ENCODE measurements at regions not wholly inside any gene's neighbourhood (a gene's known extent, or its start where the extent isn't known, plus 50 kb on each side); places are given as distances from the start of the nearest gene placed in this dataset.
"Not testable (repeated sequence)": the region's sequence is repeated elsewhere in the genome, so short reads cannot be mapped to it uniquely, and the experiment has no call there.

- H3K4me3 ChIP-seq (replicated peaks in 1 of 2; ENCODE audit: low read depth in 2 of 2, low read length in 2 of 2): no peak overlapping the region
- DNase-seq (ENCODE audit: low read depth in 2 of 2): no peak
- TF ChIP-seq, protein P1, sequence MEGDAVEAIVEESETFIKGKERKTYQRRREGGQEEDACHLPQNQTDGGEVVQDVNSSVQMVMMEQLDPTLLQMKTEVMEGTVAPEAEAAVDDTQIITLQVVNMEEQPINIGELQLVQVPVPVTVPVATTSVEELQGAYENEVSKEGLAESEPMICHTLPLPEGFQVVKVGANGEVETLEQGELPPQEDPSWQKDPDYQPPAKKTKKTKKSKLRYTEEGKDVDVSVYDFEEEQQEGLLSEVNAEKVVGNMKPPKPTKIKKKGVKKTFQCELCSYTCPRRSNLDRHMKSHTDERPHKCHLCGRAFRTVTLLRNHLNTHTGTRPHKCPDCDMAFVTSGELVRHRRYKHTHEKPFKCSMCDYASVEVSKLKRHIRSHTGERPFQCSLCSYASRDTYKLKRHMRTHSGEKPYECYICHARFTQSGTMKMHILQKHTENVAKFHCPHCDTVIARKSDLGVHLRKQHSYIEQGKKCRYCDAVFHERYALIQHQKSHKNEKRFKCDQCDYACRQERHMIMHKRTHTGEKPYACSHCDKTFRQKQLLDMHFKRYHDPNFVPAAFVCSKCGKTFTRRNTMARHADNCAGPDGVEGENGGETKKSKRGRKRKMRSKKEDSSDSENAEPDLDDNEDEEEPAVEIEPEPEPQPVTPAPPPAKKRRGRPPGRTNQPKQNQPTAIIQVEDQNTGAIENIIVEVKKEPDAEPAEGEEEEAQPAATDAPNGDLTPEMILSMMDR (IDR thresholded peaks at IDR 0.05; ENCODE audit: low read depth, low read length): no peak
Observed at GRCh38 chr18:39235118-39235719, 1669.6 kb upstream of the CELF4 start.

GRCh38 chr18:39232937-39233336 is 1667.3 kb upstream of the CELF4 start:
- TF ChIP-seq, protein P1 (IDR thresholded peaks at IDR 0.05; ENCODE audit: low read depth, low read length): no peak
- no peak overlapping the region for H3K4me3 ChIP-seq (replicated peaks in 1 of 2; ENCODE audit: low read depth in 2 of 2, low read length in 2 of 2)
- DNase-seq (ENCODE audit: low read depth in 2 of 2): no peak

- no peak overlapping the region for H3K4me3 ChIP-seq (replicated peaks in 1 of 2; ENCODE audit: low read depth in 2 of 2, low read length in 2 of 2)
- DNase-seq (ENCODE audit: low read depth in 2 of 2): no peak
- TF ChIP-seq, protein P1 (IDR thresholded peaks at IDR 0.05; ENCODE audit: low read depth, low read length): no peak
Observed at GRCh38 chr18:39232490-39232889, 1666.9 kb upstream of the CELF4 start.

GRCh38 chr18:39230086-39230803 is 1664.6 kb upstream of the CELF4 start:
- DNase-seq (ENCODE audit: low read depth in 2 of 2): no peak
- no peak overlapping the region for H3K4me3 ChIP-seq (replicated peaks in 1 of 2; ENCODE audit: low read depth in 2 of 2, low read length in 2 of 2)
- TF ChIP-seq, protein P1 (IDR thresholded peaks at IDR 0.05; ENCODE audit: low read depth, low read length): no peak

- not testable (repeated sequence) for H3K4me3 ChIP-seq (replicated peaks in 1 of 2; ENCODE audit: low read depth in 2 of 2, low read length in 2 of 2); DNase-seq (ENCODE audit: low read depth in 2 of 2)
Observed at GRCh38 chr18:39227769-39228168, 1662.2 kb upstream of the CELF4 start.

DNA sequence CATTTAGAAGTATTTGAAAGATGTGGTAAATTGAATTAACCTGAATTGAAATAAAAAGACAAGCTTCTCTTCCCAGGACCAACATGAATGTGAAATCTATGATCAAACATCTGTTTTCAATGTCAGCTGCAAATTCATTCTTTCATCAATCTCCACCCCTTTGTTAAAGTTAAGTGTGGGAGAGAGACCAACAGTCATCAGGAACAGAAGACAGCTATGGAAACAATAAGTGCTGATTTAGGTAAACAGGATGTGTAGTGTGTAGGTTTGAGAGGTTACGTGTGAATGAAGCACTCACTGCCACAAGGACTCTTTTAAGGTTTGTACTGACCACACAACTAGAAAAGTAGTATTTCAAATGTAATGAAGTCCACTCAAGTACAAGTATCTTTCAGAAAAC is 1659.8 kb upstream of the CELF4 start:
- no peak for DNase-seq (ENCODE audit: low read depth in 2 of 2)
- TF ChIP-seq, protein P1 (IDR thresholded peaks at IDR 0.05; ENCODE audit: low read depth, low read length): no peak

GRCh38 chr18:39223283-39223682 is 1657.7 kb upstream of the CELF4 start:
- no peak for DNase-seq (ENCODE audit: low read depth in 2 of 2)
- TF ChIP-seq, protein P1 (IDR thresholded peaks at IDR 0.05; ENCODE audit: low read depth, low read length): no peak
- H3K4me3 ChIP-seq (replicated peaks in 1 of 2; ENCODE audit: low read depth in 2 of 2, low read length in 2 of 2): no peak overlapping the region

More for the DNA sequence above, 1659.8 kb upstream of the CELF4 start:
- no peak overlapping the region for H3K4me3 ChIP-seq (replicated peaks in 1 of 2; ENCODE audit: low read depth in 2 of 2, low read length in 2 of 2)
